AG04449 (cell line): ENCODE measurements at regions not wholly inside any gene's neighbourhood (a gene's known extent, or its start where the extent isn't known, plus 50 kb on each side); places are given as distances from the start of the nearest gene placed in this dataset.

Experiments
- CTCF ChIA-PET: fragments of 350-600 bp; formaldehyde crosslinking; extraction: SDS; loops from one replicate; lab custom pipeline; 2021; ENCODE audit warnings: antibody characterized with exemption; lab: Yijun Ruan, JAX
- POLR2A ChIA-PET: fragments of 400-600, 350-600 bp; formaldehyde crosslinking; extraction: SDS; loops from one replicate; lab custom pipeline; 2020; ENCODE audit warnings: antibody characterized with exemption, inconsistent platforms; lab: Yijun Ruan, JAX
- DNase-seq: peaks from one replicate; pipeline ENCODE4 v3.0.0-alpha.2; 2010; ENCODE audit warnings: low read depth, low spot score
- H3K4me3 ChIP-seq: 2 replicates; pipeline ENCODE4 v1.5.1; 2011; ENCODE audit warnings: low read depth, mild to moderate bottlenecking, control low read depth, low read length
- CTCF ChIP-seq: IDR thresholded peaks from one replicate; pipeline ENCODE4 v1.5.1; 2011; ENCODE audit warnings: mild to moderate bottlenecking, moderate library complexity, low read length, control low read depth, inconsistent platforms; ENCODE audit not compliant: insufficient read depth; ENCODE audit errors: missing control alignments

GRCh38 chr18:51278045-51278649 lies 80.7 kb upstream of the MEX3C start:
- TF ChIP-seq CTCF, result no peak
- ChIA-PET CTCF (no interaction called here), POLR2A (no interaction called here)
- no peak for DNase-seq
- no peak overlapping the region for H3K4me3 ChIP-seq

- TF ChIP-seq CTCF, result no peak
- CTCF ChIA-PET, result no interaction called here
- H3K4me3 ChIP-seq, result no peak overlapping the region
- POLR2A ChIA-PET, result no interaction called here
- no peak for DNase-seq
Observed at GRCh38 chr18:51279367-51279984, 82.0 kb upstream of the MEX3C start.

GRCh38 chr18:51287818-51288508 lies 90.5 kb upstream of the MEX3C start:
- TF ChIP-seq CTCF, result no peak
- H3K4me3 ChIP-seq, result no peak overlapping the region
- ChIA-PET POLR2A (no interaction called here), CTCF (no interaction called here)
- no peak for DNase-seq

- TF ChIP-seq CTCF, result no peak
- H3K4me3 ChIP-seq, result no peak overlapping the region
- no peak for DNase-seq
- ChIA-PET CTCF (no interaction called here), POLR2A (no interaction called here)
Observed at GRCh38 chr18:51288582-51288981, 91.1 kb upstream of the MEX3C start.

- ChIA-PET POLR2A (no interaction called here), CTCF (no interaction called here)
- no peak for DNase-seq
- no peak overlapping the region for H3K4me3 ChIP-seq
- no peak for TF ChIP-seq CTCF
Observed at GRCh38 chr18:51290860-51291259, 93.4 kb upstream of the MEX3C start.

- TF ChIP-seq CTCF, result no peak
- CTCF ChIA-PET, result no interaction called here
- POLR2A ChIA-PET, result no interaction called here
- DNase-seq, result no peak
- no peak overlapping the region for H3K4me3 ChIP-seq
Observed at GRCh38 chr18:51300912-51301311, 103.4 kb upstream of the MEX3C start.
